ENCODE measurements at regions not wholly inside any gene's neighbourhood (a gene's known extent, or its start where the extent isn't known, plus 50 kb on each side); places are given as distances from the start of the nearest gene placed in this dataset.

DNA sequence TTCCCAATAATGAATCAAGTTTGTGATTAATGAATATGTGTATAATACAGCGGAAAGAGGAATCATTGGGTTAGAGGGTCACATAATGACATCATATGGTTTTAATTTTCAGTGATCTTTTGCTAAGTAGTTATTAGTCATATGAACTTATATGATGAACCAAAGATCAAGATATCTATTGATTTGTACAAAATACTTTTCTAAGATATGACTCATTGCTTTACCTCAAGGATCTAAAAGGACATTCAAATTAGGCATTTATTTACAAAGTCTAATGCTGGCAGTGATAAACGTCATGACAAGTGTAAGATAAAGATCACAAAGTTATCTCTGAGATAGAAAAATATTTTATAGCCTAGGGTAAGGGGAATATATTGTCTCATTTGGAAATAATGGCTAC, 417.8 kb downstream of the RPL10L start:
- no peak for DNase-seq (ENCODE audit: low spot score)
- TF ChIP-seq, protein P1, sequence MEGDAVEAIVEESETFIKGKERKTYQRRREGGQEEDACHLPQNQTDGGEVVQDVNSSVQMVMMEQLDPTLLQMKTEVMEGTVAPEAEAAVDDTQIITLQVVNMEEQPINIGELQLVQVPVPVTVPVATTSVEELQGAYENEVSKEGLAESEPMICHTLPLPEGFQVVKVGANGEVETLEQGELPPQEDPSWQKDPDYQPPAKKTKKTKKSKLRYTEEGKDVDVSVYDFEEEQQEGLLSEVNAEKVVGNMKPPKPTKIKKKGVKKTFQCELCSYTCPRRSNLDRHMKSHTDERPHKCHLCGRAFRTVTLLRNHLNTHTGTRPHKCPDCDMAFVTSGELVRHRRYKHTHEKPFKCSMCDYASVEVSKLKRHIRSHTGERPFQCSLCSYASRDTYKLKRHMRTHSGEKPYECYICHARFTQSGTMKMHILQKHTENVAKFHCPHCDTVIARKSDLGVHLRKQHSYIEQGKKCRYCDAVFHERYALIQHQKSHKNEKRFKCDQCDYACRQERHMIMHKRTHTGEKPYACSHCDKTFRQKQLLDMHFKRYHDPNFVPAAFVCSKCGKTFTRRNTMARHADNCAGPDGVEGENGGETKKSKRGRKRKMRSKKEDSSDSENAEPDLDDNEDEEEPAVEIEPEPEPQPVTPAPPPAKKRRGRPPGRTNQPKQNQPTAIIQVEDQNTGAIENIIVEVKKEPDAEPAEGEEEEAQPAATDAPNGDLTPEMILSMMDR (IDR thresholded peaks at IDR 0.05; ENCODE audit: low read depth, low read length, missing input control) = no peak
- TF ChIP-seq RXRA (IDR thresholded peaks at IDR 0.05) (no peak), SP1 (IDR thresholded peaks at IDR 0.05) (no peak), HNF4G (IDR thresholded peaks at IDR 0.05) (no peak), EGR1 (IDR thresholded peaks at IDR 0.05; ENCODE audit: low read depth in 2 of 2) (no peak), GABPA (IDR thresholded peaks at IDR 0.05 in 1 of 2, conservative IDR thresholded peaks at IDR 0.05 in 1 of 2) (no peak), FOXA2 (IDR thresholded peaks at IDR 0.05) (no peak)
- TF ChIP-seq, protein P2, sequence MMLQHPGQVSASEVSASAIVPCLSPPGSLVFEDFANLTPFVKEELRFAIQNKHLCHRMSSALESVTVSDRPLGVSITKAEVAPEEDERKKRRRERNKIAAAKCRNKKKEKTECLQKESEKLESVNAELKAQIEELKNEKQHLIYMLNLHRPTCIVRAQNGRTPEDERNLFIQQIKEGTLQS (IDR thresholded peaks at IDR 0.05) = no peak
- TF ChIP-seq, protein P3, sequence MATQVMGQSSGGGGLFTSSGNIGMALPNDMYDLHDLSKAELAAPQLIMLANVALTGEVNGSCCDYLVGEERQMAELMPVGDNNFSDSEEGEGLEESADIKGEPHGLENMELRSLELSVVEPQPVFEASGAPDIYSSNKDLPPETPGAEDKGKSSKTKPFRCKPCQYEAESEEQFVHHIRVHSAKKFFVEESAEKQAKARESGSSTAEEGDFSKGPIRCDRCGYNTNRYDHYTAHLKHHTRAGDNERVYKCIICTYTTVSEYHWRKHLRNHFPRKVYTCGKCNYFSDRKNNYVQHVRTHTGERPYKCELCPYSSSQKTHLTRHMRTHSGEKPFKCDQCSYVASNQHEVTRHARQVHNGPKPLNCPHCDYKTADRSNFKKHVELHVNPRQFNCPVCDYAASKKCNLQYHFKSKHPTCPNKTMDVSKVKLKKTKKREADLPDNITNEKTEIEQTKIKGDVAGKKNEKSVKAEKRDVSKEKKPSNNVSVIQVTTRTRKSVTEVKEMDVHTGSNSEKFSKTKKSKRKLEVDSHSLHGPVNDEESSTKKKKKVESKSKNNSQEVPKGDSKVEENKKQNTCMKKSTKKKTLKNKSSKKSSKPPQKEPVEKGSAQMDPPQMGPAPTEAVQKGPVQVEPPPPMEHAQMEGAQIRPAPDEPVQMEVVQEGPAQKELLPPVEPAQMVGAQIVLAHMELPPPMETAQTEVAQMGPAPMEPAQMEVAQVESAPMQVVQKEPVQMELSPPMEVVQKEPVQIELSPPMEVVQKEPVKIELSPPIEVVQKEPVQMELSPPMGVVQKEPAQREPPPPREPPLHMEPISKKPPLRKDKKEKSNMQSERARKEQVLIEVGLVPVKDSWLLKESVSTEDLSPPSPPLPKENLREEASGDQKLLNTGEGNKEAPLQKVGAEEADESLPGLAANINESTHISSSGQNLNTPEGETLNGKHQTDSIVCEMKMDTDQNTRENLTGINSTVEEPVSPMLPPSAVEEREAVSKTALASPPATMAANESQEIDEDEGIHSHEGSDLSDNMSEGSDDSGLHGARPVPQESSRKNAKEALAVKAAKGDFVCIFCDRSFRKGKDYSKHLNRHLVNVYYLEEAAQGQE (IDR thresholded peaks at IDR 0.05) = no peak
- Histone ChIP-seq H3K27ac (ENCODE audit: low read depth in 1 of 2, low read length in 2 of 2) (no peak overlapping the region), H3K9ac (ENCODE audit: low read depth in 1 of 2, low read length in 2 of 2) (no peak overlapping the region), H3K4me1 (ENCODE audit: control insufficient read depth in 4 of 4, insufficient read depth in 4 of 4, low read length in 3 of 4) (no peaks in the 10 kb centered on the region), H3K9me3 (ENCODE audit: control insufficient read depth in 4 of 4, low read length in 3 of 4) (no peaks in the 10 kb centered on the region), H3K36me3 (ENCODE audit: control insufficient read depth in 4 of 4, insufficient read depth in 3 of 4, low read depth in 1 of 4, low read length in 3 of 4) (no peaks in the 10 kb centered on the region), H3K4me3 (ENCODE audit: low read depth in 1 of 3, low read length in 3 of 3) (no peak overlapping the region), H3K27me3 (ENCODE audit: control insufficient read depth in 4 of 4, insufficient read depth in 4 of 4, low read length in 3 of 4) (no peaks in the 10 kb centered on the region)
- WGBS = 53% methylated on average over 2 of the region's 2 CpGs

DNA sequence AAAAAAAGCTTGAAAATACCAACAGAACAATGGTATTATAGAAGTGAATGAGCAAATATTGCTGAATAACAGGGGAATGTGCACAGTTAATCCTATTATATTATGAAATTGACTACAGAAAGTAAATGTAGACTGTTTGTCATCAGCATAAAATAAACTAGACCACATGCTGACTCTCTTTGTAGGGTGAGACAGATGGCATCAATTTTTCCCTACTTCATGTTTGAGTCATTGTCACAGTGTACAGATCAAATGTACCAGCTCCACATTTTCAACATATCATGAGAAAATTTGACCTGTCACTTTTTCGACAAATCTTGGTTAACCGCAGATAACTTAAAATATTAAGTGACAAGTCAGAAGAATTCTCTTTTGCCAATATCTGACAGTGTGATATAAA, 421.0 kb downstream of the RPL10L start:
- Histone ChIP-seq H3K36me3 (ENCODE audit: control insufficient read depth in 4 of 4, insufficient read depth in 3 of 4, low read depth in 1 of 4, low read length in 3 of 4) (no peaks in the 10 kb centered on the region), H3K4me3 (ENCODE audit: low read depth in 1 of 3, low read length in 3 of 3) (no peak overlapping the region), H3K9me3 (ENCODE audit: control insufficient read depth in 4 of 4, low read length in 3 of 4) (no peaks in the 10 kb centered on the region), H3K4me1 (ENCODE audit: control insufficient read depth in 4 of 4, insufficient read depth in 4 of 4, low read length in 3 of 4) (no peaks in the 10 kb centered on the region), H3K9ac (ENCODE audit: low read depth in 1 of 2, low read length in 2 of 2) (no peak overlapping the region), H3K27me3 (ENCODE audit: control insufficient read depth in 4 of 4, insufficient read depth in 4 of 4, low read length in 3 of 4) (no peaks in the 10 kb centered on the region), H3K27ac (ENCODE audit: low read depth in 1 of 2, low read length in 2 of 2) (no peak overlapping the region)
- 94% methylated on average over 2 of the region's 2 CpGs for WGBS
- DNase-seq (ENCODE audit: low spot score) = no peak
- TF ChIP-seq EGR1 (IDR thresholded peaks at IDR 0.05; ENCODE audit: low read depth in 2 of 2) = no peak
- no peak for TF ChIP-seq NR2F2 (IDR thresholded peaks at IDR 0.05)

DNA sequence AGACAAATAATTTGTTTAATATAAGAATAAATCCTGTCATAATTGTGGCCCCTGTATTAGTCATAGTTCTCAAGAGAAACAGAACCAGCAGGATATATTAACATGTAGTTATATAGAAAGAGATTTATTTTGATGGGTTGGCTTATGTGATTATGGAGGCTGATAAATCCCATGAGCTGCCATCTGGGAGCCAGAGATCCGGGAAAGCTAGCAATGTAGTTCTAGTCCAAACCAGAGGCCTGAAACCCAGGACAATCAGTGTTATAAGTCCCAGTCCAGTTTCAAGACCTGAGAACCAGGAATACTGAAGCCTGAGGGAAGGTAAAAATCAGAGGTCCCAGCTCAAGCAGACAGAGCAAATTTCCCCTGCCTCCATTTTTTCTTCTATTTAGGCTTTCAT, 435.8 kb downstream of the RPL10L start:
- DNase-seq (ENCODE audit: low spot score) = no peak
- Histone ChIP-seq H3K4me3 (ENCODE audit: low read depth in 1 of 3, low read length in 3 of 3) (no peak overlapping the region), H3K4me1 (ENCODE audit: control insufficient read depth in 4 of 4, insufficient read depth in 4 of 4, low read length in 3 of 4) (no peaks in the 10 kb centered on the region), H3K36me3 (ENCODE audit: control insufficient read depth in 4 of 4, insufficient read depth in 3 of 4, low read depth in 1 of 4, low read length in 3 of 4) (no peaks in the 10 kb centered on the region), H3K27ac (ENCODE audit: low read depth in 1 of 2, low read length in 2 of 2) (no peak overlapping the region), H3K9ac (ENCODE audit: low read depth in 1 of 2, low read length in 2 of 2) (no peak overlapping the region), H3K27me3 (ENCODE audit: control insufficient read depth in 4 of 4, insufficient read depth in 4 of 4, low read length in 3 of 4) (no peaks in the 10 kb centered on the region), H3K9me3 (ENCODE audit: control insufficient read depth in 4 of 4, low read length in 3 of 4) (no peaks in the 10 kb centered on the region)
- TF ChIP-seq, protein P2 (IDR thresholded peaks at IDR 0.05) = no peak
- no peak for TF ChIP-seq RAD21 (IDR thresholded peaks at IDR 0.05)
- no peak for TF ChIP-seq SP1 (IDR thresholded peaks at IDR 0.05)
- TF ChIP-seq TAF1 (conservative IDR thresholded peaks at IDR 0.05) = no peak
- no peak for TF ChIP-seq JUND (IDR thresholded peaks at IDR 0.05)
- no peak for TF ChIP-seq HNF4A (conservative IDR thresholded peaks at IDR 0.05)
- 79% methylated on average over 1 of the region's 1 CpG for WGBS

Measured in liver (tissue), 8 donors.